GM21447 (cell line): ENCODE measurements at regions not wholly inside any gene's neighbourhood (a gene's known extent, or its start where the extent isn't known, plus 50 kb on each side); places are given as distances from the start of the nearest gene placed in this dataset.
"Not testable (repeated sequence)": the region's sequence is repeated elsewhere in the genome, so short reads cannot be mapped to it uniquely, and the experiment has no call there.

Source experiments
- ATAC-seq: cut with Tn5 transposase; IDR thresholded peaks from one replicate; pipeline ENCODE4 v1.9.1; 2021; ENCODE audit not compliant: unreplicated experiment

DNA sequence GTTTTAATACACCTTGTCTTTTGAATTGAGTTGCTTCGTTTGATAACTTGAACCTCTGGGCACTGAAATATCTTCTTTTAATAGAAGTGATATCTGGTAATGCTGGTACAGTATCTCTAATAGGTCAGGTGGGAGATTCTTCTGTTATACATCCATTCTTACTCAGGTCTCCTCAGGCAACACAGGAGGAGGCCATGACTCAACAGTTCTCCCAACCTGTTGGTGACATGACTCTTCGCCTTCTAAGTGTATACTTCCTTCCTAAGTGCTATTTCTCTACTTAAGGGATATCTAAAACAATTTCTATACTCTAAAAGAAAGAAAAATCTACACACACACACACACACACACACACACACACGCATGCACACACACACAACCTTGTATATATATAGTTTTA, 509.1 kb downstream of the PCNX1 start:
- no peak for ATAC-seq

DNA sequence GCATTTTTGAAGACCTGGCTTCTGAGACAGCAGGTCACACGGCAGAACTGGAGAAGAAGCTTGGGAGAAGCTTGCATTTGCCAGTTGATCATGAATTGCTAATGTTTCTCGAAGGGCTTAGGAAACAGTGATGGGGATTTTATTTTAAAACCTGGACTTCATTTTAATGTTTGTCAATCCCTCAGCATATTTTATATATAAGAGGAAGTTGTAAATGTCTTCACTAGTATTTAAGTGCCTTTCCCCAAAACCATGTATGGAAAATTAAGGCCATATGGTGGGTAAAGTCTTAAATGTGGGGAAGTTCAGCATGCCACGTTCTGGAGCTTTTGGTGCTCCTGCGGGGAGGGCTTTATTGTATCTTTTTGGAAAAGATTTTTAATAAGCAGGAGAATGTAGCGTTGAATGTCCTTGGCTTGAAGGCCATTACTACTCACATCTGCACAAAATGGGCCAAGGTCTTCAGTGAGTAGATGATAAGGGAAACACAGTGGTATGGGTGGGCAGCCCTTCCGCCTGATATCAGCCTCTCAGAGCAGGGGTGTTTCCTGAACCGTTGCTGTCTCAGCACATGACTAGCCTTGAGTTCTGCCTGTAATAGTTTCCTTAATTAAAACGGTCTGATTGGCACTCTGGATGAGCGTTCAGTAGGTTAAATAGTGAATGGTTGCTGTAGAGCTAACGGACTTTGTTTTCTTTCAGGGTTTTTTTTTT, 511.4 kb downstream of the PCNX1 start:
- ATAC-seq: no peak

DNA sequence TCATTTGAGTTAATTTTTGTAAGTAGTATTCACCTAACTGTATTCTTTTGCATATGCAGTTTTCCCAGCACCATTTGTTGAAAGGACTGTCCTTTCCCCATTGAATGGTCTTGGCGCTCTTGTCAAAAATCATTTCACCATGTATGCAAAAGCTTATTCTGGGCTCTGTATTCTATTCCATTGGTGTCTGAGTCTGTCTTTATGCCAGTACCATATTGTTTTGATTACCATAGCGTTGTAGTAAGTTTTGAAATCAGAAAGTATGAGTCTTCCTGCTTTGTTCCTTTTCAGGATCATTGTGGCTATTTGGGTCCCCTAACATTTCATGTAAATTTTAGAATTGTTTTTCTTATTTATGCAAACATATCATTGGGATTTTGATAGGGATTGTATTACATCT, 508.7 kb upstream of the RGS6 start:
- ATAC-seq: no peak

DNA sequence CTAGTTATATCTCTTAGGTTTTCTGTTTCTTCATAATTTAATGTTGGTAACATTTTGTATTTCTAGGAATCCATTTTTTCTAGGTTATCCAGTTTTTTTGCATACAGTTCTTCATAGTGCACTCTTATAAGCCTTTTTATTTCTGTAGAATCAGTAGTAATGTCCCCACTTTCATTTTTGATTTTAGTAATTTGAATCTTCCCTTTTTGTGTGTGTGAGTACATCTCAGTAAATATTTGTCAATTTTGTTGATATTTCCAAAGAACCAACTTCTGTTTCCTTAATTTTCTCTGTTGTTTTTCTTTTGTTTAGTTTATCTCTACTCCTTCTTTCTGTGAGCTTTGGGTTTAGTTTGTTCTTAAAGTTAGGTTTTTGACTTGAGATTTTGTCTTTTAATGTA, 507.3 kb upstream of the RGS6 start:
- no peak for ATAC-seq

DNA sequence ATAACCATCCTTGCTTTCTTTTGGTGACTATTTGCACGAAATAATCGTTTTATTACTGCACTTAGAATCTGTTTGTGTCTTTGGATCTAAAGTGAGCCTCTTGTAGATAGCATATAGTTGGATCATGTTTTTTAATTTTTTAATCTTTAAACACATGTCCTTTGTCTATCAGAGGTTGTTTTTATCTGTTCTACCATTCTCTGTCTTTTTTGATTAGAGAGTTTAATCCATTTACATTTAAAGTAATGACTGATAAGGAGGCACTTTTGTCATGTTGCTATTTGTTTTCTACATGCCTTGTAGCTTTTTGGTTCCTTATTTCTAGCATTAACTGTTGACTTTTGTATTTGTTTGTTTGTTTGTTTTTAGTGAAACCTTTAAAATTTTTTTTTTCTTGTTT, 506.2 kb upstream of the RGS6 start:
- ATAC-seq: no peak

DNA sequence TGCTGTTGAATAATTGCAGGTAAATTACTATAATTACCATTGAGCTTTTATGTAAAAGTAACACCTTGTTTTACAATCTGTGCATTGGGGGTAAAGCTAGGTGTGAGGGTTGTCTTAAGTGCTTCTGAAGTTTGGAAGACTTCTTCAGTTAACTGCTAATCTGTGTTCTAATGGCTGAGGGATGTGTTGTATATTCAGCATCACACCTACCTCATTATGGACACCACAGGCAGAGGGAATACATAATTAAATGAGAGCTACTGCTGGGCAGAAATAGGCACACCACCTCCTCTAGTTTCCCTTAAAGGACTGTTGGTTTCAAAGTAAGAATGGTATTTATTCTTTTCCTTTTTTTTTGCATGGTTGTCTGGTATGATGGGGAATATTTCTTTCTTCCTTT, 502.3 kb upstream of the RGS6 start:
- no peak for ATAC-seq

DNA sequence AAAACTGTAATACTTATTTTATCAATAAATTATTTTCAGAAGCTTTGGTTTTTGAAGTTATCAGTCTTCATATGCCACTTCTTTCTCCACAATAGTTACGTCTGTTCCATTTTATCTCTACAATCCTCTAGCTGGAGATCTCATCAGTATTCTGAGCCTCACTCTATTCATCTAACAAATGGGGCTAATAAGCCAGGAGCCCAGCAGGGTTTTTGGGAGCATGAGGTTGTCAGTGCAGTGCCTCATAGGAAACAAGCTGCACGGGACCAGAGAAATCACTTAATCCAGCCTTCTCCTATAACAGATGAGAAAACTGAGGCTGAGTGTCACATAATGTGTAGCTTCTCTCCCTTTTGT, 501.9 kb upstream of the RGS6 start:
- peak; percentile 21 for ATAC-seq

DNA sequence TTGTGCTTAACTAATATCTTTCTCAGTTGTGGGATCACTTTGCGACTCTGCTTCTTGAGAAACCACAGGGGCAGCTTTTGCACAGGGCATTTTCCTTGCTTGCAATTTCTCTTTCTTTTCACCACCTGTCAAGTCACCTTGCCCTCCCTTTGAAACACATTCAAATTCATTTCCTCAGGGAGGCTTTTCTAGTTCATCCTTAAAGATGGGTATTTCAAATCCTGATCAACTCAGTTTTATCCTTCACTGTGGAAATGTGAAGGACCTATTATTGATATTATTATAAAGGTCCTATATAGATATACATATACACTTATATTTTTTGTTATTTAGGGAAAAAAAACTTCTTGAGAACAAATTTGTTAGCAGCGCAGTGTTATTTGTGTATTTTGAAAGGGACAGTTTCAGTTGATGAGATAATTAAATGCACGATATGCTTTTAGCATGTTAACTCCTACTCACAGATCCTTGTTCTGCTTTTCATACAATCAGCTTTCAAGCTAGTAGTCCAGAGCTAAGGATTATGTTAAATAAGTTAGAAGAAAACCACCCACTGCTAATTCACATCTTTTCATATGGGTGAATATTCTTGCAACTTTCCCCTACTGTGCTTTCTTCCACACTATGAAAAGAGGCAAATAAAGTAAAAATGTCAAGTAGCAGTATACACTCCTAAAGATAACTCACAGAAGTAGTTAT, 501.4 kb upstream of the RGS6 start:
- peak; percentile 49 for ATAC-seq

DNA sequence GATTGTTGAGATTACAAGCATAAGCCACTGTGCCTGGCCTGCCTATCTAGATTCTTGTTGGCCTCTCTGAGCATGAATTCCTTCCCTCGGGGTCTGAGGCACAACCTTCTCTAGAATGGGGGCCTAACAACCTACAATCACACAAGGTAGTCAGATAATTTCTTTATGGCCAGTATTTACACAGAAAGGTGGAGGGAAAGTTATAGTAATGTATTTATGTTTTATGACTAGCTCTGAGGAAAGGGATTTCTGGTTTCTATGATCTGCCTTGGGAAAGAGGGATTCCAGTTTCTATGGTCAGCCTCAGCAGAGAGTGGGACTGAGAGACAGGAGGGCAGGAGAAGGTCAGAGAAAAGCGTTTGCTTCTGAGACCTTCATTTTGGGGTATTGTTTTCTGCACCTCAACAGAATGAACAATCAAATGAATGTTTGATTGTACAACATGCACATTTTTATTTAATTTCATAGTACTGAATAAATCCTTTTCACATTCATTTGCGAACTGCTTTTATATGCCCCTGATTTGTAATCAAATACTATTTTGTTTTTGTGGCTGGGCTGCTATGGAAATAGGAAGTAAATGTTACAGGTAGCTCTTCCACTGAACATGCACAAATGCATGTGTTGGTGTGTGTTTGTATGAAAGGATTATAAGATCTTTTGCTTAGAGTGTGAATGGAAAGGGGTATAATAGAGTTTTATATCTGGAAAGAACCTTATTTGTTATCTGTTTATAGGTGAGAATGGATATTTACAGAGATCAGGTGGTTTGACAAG, 499.7 kb upstream of the RGS6 start:
- no peak for ATAC-seq

DNA sequence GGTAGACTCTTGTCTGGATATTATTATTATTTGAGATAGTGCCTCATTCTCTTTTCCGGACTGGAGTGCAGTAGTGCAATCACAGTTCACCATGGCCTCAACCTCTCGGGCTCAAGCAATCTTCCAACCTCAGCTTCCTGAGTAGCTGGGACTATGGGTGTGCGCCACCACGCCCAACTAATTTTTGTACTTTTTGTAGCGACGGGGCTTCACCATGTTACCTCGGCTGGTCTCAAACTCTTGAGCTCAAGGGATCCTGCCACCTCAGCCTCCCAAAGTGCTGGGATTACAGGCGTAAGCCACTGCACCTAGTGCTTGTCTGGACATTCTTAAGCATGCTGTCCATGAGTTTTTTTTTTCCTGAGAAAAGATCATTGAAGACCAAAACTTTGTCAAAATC, 498.9 kb upstream of the RGS6 start:
- no peak for ATAC-seq

DNA sequence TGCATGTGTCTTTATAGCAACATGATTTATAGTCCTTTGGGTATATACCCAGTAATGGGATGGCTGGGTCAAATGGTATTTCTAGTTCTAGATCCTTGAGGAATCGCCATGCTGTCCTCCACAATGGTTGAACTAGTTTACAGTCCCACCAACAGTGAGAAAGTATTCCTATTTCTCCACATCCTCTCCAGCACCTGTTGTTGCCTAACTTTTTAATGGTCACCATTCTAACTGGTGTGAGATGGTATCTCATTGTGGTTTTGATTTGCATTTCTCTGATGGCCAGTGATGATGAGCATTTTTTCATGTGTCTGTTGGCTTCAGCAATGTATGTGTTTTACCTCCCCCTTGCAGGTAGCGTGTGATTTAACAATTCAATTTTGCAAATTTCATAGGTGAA, 496.6 kb upstream of the RGS6 start:
- not testable (repeated sequence) for ATAC-seq

DNA sequence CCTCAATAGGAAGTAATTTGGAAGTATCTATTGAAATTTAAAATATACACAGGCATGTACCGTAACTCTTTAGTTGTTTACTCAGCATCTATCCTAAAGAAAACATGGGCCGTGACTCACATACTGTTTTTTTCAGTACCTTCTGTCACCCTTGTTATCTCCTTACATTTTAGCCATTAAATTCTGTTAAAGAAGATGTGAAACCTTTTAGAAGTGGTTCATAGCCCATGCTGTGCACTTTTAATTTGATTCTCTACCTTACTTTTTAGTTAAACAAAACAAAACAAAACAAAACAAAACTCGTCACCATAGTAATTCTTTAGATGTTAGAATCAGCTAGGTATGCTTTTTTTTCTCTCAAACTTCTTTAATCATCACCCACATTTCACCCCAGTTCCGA, 494.4 kb upstream of the RGS6 start:
- ATAC-seq: no peak

DNA sequence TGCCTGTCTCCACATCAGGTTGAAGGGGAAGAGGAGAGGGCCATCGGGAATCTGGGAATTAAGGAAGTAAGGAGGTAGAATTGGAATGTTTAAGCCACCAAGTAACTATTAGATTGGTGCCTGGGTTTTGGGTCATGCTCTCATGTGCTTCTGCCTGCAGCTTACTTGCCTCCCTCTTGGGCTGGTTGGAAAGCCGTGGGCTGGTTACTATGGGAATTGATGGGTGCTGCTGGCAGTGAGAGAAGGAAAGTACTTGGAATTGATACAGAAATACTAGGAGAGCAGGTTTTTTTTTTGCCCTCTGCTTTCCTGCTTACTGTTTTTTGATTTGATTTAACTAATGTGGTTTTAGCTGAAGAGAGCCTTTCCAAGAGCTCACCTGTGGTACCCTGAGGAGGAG, 493.5 kb upstream of the RGS6 start:
- ATAC-seq: no peak

DNA sequence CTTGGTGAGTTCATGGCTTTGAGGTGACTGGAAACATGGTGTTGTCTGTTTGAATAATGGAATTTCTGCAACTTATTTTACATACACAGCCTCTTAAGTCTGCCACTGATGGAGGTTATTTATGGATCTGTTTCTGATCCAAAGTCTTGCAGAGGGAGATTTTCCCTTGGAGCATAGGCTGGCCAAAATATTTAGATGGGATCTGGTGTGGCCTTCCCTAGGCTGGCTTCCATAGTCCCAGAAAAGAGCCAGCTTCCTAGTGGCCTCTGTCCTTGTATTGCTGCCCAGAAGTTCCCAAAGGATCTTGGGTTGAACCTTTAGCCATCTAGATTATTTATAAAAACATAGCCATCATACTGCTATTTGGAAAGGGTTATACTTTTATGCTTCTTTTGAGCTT, 491.1 kb upstream of the RGS6 start:
- no peak for ATAC-seq

DNA sequence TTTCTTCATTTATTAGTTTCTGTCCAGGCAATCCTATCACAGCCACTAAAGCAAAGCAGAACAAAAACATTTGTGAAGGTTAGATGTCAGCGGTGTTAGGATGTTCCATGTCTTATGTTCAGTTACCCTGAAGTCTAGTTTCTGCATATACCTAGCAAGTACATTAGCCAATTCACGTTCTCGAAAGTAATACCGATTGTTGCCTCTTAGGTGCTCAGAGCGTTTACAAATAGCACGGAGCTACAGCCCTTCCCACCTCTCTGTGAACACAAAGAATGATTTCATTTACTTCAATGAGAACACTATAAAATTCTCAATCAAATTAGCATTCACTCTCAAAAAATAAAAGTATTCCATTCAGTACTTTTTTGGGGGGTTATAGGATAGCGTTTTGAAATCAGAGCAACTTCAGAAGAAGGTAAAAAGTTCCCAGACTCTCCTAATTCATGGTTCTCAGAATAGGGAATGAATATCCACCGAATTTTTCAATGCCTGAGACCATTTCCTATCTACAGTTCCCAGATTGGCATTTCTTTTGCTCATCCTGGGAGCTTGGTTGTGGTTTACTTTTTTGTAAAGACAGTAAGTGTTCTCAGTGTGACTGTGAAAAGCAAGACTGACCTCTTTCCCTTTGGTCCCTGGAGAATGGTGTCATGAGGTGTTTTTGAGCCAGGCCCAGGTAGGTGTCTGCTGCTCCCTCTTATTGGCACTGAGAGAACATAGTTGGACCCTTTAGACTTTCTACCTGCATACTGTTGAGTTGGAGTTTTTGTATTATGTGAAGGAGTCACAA, 488.0 kb upstream of the RGS6 start:
- no peak for ATAC-seq

DNA sequence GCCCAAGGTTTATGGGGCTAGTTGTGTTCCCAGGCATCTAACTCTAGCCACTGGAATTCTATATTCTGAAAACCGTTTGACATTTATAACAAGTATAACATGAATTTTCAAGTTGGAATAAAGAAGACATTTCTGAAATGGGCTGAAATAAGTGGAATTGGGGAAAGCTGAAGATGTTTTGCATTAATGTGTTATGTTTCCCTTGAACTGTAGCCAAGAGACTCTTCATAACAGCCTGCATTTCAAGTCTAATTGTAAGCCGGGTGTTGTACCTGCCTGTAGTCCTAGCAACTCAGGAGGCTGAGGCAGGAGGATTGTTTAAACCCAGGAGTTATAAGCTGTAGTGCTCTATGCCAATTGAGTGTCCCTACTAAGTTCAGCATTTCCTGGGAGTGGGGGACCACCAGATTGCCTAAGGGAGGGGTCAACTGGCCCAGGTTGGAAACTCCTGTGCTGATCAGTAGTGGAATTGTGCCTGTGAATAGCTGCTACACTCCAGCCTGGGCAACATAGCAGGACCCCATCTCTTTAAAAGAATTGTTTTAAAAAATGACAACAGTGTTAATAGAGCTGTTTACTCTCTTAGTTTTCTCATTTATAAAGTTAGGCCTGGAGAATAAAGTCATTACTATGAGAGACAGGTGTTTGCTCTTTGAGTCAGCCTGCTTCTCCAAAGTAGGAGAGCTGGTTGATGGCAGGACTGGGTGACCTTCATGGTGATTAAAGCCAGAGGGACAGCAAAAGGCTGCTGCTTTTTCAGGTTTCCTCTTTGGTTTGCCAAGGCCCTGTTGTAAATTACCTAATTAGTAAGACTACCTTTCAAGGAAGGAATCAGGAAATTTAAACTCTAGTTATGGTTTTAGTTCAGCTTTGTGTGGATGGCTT, 483.6 kb upstream of the RGS6 start:
- no peak for ATAC-seq

DNA sequence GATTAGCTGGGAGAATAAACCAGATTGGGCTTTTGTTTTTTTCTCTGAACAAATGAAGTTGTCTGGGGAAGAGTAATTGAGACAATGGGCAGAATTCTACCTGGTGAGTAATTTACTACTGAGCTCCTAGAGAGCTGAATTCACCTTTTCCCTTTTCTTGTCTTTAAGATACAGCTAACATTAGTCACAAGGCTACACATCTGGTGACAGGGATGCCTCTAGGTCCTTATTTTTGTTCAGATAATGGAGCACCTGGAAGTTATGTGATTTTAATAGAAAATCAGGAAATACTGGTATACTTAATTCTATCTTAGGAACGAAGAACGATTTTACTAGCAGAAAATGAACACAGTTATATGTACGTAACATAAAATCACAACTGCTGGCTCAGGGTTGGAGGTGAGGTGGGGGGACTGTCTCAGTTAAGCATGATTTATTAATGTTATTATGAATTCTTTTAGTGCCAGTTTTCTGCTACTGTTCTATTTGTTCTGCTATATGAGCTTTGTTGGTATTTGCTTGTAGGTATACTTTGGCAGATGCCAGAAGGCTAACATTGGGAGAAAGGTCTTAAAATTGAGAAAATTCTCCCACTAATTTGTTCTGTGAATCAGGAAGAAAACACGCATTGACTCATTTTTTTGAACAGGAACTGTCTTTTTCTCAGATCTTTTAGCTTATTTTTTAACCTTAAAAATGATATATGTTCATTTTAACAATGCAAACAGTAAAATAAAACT, 482.7 kb upstream of the RGS6 start:
- no peak for ATAC-seq

DNA sequence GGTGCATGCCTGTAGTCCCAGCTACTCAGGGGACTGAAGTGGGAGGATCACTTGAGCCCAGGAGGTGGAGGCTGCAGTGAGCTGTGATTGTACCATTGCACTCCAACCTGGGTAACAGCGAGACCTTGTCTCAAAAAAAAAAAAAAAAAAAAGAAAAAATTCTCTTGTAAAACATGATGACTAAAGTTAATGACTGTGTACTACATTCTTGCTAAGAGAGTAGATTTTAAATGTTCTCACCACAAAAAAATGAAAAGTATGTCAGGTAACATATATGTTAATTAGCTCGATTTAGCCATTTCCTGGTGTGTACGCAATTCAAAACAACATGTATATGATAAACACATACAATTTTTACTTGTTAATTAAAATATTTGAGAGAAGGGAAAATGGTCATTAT, 480.7 kb upstream of the RGS6 start:
- no peak for ATAC-seq

DNA sequence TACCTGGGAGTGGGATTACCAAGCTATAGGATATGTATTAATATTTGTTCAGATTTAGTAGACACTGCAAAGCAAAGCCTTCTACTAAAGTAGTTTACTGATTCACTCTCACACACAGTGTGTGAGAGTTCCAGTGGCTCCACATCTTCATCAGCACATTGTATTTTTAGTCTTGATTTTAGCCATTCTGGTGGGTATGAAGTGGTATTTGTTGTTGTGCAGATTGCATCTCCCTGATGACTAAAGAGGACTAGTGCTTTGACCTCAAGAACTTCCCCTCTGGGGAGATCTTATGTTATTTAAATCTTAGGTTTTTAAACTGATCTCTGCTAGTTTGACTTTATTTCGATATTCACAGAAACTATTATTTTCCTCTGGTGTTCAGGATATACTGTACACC, 479.7 kb upstream of the RGS6 start:
- no peak for ATAC-seq

DNA sequence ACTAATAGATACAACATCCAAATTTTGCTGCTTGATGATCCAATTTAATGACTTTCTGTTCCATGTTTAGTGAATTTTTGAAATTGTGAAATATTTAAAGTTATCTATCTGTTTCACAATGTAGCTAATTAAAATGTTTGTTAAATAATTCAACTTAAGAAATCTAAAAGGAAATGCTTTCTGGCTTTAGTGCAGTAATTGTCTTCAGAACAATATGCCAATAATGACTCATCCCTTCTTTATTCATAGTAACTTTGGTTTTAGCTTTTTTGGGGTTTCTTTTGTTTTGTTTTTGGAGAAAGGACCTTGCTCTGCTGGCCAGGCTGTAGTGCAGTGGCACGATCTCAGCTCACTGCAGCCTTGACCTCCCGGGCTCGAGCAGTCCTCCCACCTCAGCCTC, 479.2 kb upstream of the RGS6 start:
- ATAC-seq: no peak
